Vagina (tissue), 2 donors: ENCODE measurements at regions not wholly inside any gene's neighbourhood (a gene's known extent, or its start where the extent isn't known, plus 50 kb on each side); places are given as distances from the start of the nearest gene placed in this dataset.

ENCODE experiments used
- DNase-seq, 2 donors: peaks; one replicate each; pipeline ENCODE4 v3.0.0-alpha.2; 2017; ENCODE audit errors: extremely low spot score in 2 of 2
- H3K27ac ChIP-seq: fragments of 200-600 bp; sonication (generic); one replicate; pipeline ENCODE4 v1.5.1; 2019
- H3K27me3 ChIP-seq: fragments of 200-600 bp; sonication (generic); one replicate; pipeline ENCODE4 v1.5.1; 2019
- H3K36me3 ChIP-seq, 2 donors: fragments of 200-600 bp; sonication (generic); one replicate each; pipeline ENCODE4 v1.5.1; 2017 to 2019
- H3K4me1 ChIP-seq: fragments of 200-600 bp; sonication (generic); one replicate; pipeline ENCODE4 v1.5.1; 2019
- H3K4me3 ChIP-seq, 2 donors: fragments of 200-600 bp; sonication (generic); 1 replicate in 1 of 2; 2 replicates in 1 of 2; pipeline ENCODE4 v1.5.1; 2016 to 2019
- H3K9me3 ChIP-seq: fragments of 200-600 bp; sonication (generic); one replicate; pipeline ENCODE4 v1.5.1; 2019
- POLR2A ChIP-seq, 2 donors: fragments of 450-650 bp; IDR thresholded peaks; one replicate each; pipeline ENCODE4 v1.6.1; 2017; ENCODE audit warnings: antibody characterized with exemption in 2 of 2, mild to moderate bottlenecking in 2 of 2, moderate library complexity in 2 of 2
- POLR2AphosphoS5 ChIP-seq, 2 donors: sonication (generic); formaldehyde crosslinking; IDR thresholded peaks; one replicate each; pipeline ENCODE4 v1.9.0; 2017; ENCODE audit warnings: antibody characterized with exemption in 2 of 2, mild to moderate bottlenecking in 2 of 2, low read depth in 1 of 2; ENCODE audit not compliant: insufficient read depth in 1 of 2
- intact Hi-C: fragments of 100-400 bp; cut with DNase I; formaldehyde crosslinking; loops from one replicate; pipeline ENCODE4 v1.15.1; 2023
- TF ChIP-seq, protein P1 (sequence below), 3 experiments: fragments of 450-650 bp in 2 of 3; fragments of 200-600 bp in 1 of 3; sonication (generic) in 1 of 3; IDR thresholded peaks; one replicate each; pipeline ENCODE4 v1.5.1; 2017 to 2019; ENCODE audit warnings: antibody characterized with exemption in 3 of 3, mild to moderate bottlenecking in 2 of 3, moderate library complexity in 2 of 3

- H3K27ac ChIP-seq: no peak overlapping the region
- intact Hi-C loops: no loop called here
- DNase-seq: no peak
- TF ChIP-seq, protein P1, sequence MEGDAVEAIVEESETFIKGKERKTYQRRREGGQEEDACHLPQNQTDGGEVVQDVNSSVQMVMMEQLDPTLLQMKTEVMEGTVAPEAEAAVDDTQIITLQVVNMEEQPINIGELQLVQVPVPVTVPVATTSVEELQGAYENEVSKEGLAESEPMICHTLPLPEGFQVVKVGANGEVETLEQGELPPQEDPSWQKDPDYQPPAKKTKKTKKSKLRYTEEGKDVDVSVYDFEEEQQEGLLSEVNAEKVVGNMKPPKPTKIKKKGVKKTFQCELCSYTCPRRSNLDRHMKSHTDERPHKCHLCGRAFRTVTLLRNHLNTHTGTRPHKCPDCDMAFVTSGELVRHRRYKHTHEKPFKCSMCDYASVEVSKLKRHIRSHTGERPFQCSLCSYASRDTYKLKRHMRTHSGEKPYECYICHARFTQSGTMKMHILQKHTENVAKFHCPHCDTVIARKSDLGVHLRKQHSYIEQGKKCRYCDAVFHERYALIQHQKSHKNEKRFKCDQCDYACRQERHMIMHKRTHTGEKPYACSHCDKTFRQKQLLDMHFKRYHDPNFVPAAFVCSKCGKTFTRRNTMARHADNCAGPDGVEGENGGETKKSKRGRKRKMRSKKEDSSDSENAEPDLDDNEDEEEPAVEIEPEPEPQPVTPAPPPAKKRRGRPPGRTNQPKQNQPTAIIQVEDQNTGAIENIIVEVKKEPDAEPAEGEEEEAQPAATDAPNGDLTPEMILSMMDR (IDR thresholded peaks at IDR 0.05): no peak
- TF ChIP-seq POLR2A (IDR thresholded peaks at IDR 0.05) (no peak), POLR2AphosphoS5 (IDR thresholded peaks at IDR 0.05; ENCODE audit: insufficient read depth in 1 of 2, low read depth in 1 of 2) (no peak)
- H3K4me3 ChIP-seq: no peak overlapping the region
- H3K9me3 ChIP-seq: no peaks in the 10 kb centered on the region
- no peaks in the 10 kb centered on the region for H3K4me1 ChIP-seq
- no peaks in the 10 kb centered on the region for H3K27me3 ChIP-seq
- H3K36me3 ChIP-seq: no peaks in the 10 kb centered on the region
Measured at GRCh38 chr1:5480906-5481305, 511.3 kb downstream of the NPHP4 start.

DNA sequence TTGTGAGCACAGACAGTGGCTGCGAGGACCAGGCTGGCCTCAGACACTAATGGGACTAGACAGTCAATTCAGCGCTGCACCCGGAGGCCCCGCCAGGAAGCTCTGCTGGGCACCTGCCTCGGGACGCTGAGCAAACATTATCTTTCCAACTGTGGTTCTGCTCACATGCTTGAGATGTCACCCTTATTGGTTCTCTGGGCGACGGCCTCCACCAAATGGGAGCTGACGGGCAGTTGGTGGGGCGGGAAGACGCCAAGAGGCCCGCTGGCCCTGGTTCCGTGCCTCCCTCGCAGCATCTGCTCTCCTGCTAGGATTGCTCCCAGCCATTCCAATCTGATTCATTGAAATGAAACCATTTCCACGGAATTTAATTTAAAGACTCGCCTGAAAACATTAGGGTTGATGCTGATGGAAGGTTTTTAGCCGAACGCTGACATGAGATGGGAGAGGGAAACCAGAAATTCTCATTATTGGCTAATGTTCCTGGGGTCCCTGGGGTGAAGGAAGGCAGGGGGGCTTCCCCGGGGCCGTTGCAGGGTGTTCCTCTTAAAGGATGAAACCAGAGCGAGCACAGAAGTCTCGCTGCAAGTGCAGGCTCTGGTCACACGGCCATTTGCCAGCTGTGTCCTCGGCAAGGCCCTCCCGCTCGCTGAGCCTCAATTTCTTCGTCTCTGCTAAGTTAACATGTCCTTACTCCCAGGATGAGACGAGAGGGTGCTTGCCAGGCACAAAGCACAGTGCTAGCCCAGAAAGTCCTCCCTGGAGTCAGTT, 512.2 kb downstream of the NPHP4 start:
- no peaks in the 10 kb centered on the region for H3K4me1 ChIP-seq
- no peak overlapping the region for H3K4me3 ChIP-seq
- no peak for TF ChIP-seq POLR2AphosphoS5 (IDR thresholded peaks at IDR 0.05; ENCODE audit: insufficient read depth in 1 of 2, low read depth in 1 of 2)
- TF ChIP-seq, protein P1 (IDR thresholded peaks at IDR 0.05): no peak
- no peak for TF ChIP-seq POLR2A (IDR thresholded peaks at IDR 0.05)
- H3K27ac ChIP-seq: no peak overlapping the region
- no peaks in the 10 kb centered on the region for H3K27me3 ChIP-seq
- DNase-seq: no peak
- H3K36me3 ChIP-seq: no peaks in the 10 kb centered on the region
- H3K9me3 ChIP-seq: no peaks in the 10 kb centered on the region
- intact Hi-C loops: no loop called here

DNA sequence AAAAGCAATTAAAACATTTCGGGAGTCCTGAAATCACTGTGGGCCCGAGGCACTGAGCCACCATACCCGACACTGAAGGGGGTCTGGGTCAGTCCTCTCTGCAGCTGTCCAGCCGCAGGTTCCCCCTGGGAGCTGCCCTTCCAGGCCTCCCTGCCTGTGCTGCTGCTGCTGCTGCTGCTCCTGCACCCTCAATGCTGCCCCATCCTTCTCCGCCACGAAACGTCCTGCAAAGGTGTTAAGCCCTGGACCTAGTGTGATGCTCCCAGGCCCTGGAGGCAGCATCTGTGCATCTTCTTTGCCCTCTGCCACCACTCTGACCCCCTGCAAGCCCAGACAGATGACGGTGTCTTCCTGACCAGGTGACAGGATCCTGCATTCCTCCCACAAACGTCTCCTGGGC, 513.3 kb downstream of the NPHP4 start:
- TF ChIP-seq, protein P1 (IDR thresholded peaks at IDR 0.05): no peak
- no peak for TF ChIP-seq POLR2A (IDR thresholded peaks at IDR 0.05)
- TF ChIP-seq POLR2AphosphoS5 (IDR thresholded peaks at IDR 0.05; ENCODE audit: insufficient read depth in 1 of 2, low read depth in 1 of 2): no peak
- Histone ChIP-seq H3K27me3 (no peaks in the 10 kb centered on the region), H3K27ac (no peak overlapping the region), H3K4me1 (no peaks in the 10 kb centered on the region), H3K36me3 (no peaks in the 10 kb centered on the region), H3K4me3 (no peak overlapping the region), H3K9me3 (no peaks in the 10 kb centered on the region)
- intact Hi-C loops: no loop called here
- DNase-seq: no peak

- Histone ChIP-seq H3K27ac (no peak overlapping the region), H3K27me3 (no peaks in the 10 kb centered on the region), H3K4me3 (no peak overlapping the region), H3K4me1 (no peaks in the 10 kb centered on the region), H3K36me3 (no peaks in the 10 kb centered on the region), H3K9me3 (no peaks in the 10 kb centered on the region)
- intact Hi-C loops: no loop called here
- no peak for TF ChIP-seq POLR2A (IDR thresholded peaks at IDR 0.05)
- TF ChIP-seq, protein P1 (IDR thresholded peaks at IDR 0.05): no peak
- TF ChIP-seq POLR2AphosphoS5 (IDR thresholded peaks at IDR 0.05; ENCODE audit: insufficient read depth in 1 of 2, low read depth in 1 of 2): no peak
- no peak for DNase-seq
Measured at GRCh38 chr1:5478156-5478695, 514.0 kb downstream of the NPHP4 start.

- Histone ChIP-seq H3K9me3 (no peaks in the 10 kb centered on the region), H3K27me3 (no peaks in the 10 kb centered on the region), H3K4me3 (no peak overlapping the region), H3K27ac (no peak overlapping the region), H3K4me1 (no peaks in the 10 kb centered on the region), H3K36me3 (no peaks in the 10 kb centered on the region)
- TF ChIP-seq POLR2A (IDR thresholded peaks at IDR 0.05) (no peak), POLR2AphosphoS5 (IDR thresholded peaks at IDR 0.05; ENCODE audit: insufficient read depth in 1 of 2, low read depth in 1 of 2) (no peak)
- TF ChIP-seq, protein P1 (IDR thresholded peaks at IDR 0.05): no peak
- no peak for DNase-seq
- intact Hi-C loops: no loop called here
Measured at GRCh38 chr1:5477716-5478115, 514.5 kb downstream of the NPHP4 start.
